ENCODE measurements at regions not wholly inside any gene's neighbourhood (a gene's known extent, or its start where the extent isn't known, plus 50 kb on each side); places are given as distances from the start of the nearest gene placed in this dataset.
"Not testable (repeated sequence)": the region's sequence is repeated elsewhere in the genome, so short reads cannot be mapped to it uniquely, and the experiment has no call there.

DNA sequence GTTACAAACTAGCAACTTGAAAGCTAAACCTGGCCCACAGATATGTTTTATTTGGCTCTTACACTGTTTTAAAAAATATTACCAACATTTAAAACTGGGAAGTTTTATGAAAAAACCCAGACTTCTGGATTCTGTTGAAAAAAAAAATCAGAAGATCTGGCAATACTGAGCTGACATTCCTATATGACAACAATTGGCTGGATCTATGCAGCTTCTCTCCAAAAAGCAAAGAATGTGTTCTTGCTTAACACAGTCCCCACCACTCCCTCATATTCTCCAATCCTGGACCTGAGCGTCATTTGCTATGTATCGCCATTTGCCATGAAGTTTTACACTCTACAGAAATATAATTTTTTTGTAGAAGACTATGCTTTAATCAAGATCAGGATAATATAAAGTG, 859.6 kb downstream of the LTN1 start:
- TF ChIP-seq, protein P1, sequence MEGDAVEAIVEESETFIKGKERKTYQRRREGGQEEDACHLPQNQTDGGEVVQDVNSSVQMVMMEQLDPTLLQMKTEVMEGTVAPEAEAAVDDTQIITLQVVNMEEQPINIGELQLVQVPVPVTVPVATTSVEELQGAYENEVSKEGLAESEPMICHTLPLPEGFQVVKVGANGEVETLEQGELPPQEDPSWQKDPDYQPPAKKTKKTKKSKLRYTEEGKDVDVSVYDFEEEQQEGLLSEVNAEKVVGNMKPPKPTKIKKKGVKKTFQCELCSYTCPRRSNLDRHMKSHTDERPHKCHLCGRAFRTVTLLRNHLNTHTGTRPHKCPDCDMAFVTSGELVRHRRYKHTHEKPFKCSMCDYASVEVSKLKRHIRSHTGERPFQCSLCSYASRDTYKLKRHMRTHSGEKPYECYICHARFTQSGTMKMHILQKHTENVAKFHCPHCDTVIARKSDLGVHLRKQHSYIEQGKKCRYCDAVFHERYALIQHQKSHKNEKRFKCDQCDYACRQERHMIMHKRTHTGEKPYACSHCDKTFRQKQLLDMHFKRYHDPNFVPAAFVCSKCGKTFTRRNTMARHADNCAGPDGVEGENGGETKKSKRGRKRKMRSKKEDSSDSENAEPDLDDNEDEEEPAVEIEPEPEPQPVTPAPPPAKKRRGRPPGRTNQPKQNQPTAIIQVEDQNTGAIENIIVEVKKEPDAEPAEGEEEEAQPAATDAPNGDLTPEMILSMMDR (IDR thresholded peaks at IDR 0.05; ENCODE audit: low read length, missing control alignments): no peak
- DNase-seq (ENCODE audit: low read depth): no peak
- no peak overlapping the region for H3K4me3 ChIP-seq (replicated peaks; ENCODE audit: low read depth, low read length)

DNA sequence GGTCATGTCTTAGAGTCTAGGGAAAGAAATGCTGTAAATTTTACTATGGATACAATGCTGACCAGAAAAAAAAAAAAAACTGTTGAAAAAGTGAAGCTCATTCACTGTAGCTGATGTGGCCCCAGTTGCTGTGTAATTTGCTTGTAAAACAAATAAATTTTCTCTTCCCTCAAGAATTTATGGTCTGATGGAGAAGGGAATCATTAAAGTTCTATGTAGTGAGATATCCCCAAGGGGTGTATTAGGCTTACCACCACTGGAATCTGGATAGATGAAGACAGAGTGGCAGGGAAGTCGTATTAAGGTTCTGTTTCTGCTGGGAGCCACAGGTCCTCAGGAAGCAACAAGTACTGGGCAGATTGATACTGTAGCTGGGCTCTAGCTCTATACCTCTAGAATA, 860.0 kb downstream of the LTN1 start:
- no peak overlapping the region for H3K4me3 ChIP-seq (replicated peaks; ENCODE audit: low read depth, low read length)
- TF ChIP-seq, protein P1 (IDR thresholded peaks at IDR 0.05; ENCODE audit: low read length, missing control alignments): no peak
- no peak for DNase-seq (ENCODE audit: low read depth)

GRCh38 chr21:28127175-28127785, 865.4 kb downstream of the LTN1 start:
- TF ChIP-seq, protein P1 (IDR thresholded peaks at IDR 0.05; ENCODE audit: low read length, missing control alignments): no peak
- no peak for DNase-seq (ENCODE audit: low read depth)
- no peak overlapping the region for H3K4me3 ChIP-seq (replicated peaks; ENCODE audit: low read depth, low read length)

DNA sequence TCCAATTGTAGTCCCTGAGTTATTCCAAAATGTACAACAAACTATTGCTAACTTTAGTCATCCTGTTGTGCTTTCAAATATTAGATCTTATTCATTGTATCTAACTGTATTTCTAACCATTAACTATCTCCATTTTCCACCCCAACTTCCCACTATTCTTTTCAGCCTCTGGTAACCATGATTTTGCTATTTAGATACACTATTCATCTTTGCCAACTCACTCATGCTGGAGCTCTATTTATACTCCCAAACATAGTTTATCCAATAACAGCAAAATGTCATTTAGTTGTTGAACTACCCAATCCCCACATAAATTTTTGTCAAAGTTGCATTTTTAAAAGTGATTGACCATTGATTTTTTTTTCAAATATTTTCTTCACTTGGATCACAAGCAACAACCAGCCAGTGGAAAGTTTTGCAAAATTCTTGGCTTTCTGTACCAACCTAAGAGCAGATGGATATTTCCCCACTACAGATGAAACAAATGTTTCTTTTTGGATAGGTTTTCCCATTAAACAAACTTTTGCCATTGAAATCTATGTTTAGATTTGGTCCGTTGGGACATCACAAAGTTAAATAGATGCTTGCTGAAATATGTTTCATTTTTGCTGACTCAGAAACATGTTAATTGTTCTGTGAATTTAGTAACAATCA, 866.0 kb downstream of the LTN1 start:
- DNase-seq (ENCODE audit: low read depth): no peak
- H3K4me3 ChIP-seq (replicated peaks; ENCODE audit: low read depth, low read length): no peak overlapping the region
- TF ChIP-seq, protein P1 (IDR thresholded peaks at IDR 0.05; ENCODE audit: low read length, missing control alignments): no peak

GRCh38 chr21:28124541-28124940, 868.1 kb downstream of the LTN1 start:
- TF ChIP-seq, protein P1 (IDR thresholded peaks at IDR 0.05; ENCODE audit: low read length, missing control alignments): no peak
- H3K4me3 ChIP-seq (replicated peaks; ENCODE audit: low read depth, low read length): no peak overlapping the region
- DNase-seq (ENCODE audit: low read depth): no peak

- DNase-seq (ENCODE audit: low read depth): no peak
- TF ChIP-seq, protein P1 (IDR thresholded peaks at IDR 0.05; ENCODE audit: low read length, missing control alignments): no peak
- no peak overlapping the region for H3K4me3 ChIP-seq (replicated peaks; ENCODE audit: low read depth, low read length)
Measured at GRCh38 chr21:28118570-28118969, 874.1 kb downstream of the LTN1 start.

GRCh38 chr21:28114986-28115385, 877.7 kb downstream of the LTN1 start:
- not testable (repeated sequence) for DNase-seq (ENCODE audit: low read depth)

More at GRCh38 chr21:28114986-28115385, 877.7 kb downstream of the LTN1 start:
- not testable (repeated sequence) for H3K4me3 ChIP-seq (replicated peaks; ENCODE audit: low read depth, low read length)
